HCT116 (cell line): ENCODE measurements at regions not wholly inside any gene's neighbourhood (a gene's known extent, or its start where the extent isn't known, plus 50 kb on each side); places are given as distances from the start of the nearest gene placed in this dataset.

Source experiments
- ATAC-seq: fragments of 200-7000 bp; cut with Tn5 transposase; 2 replicates; pipeline ENCODE4 v1.9.1; 2020; ENCODE audit warnings: mild to moderate bottlenecking, moderate library complexity
- BruUV-seq: library from RNA; stranded (reverse); fragments of 400-500 nt; replicated peaks from 2 replicates; lab custom pipeline; 2021; lab: Mats Ljungman, UMichigan
- CTCF ChIA-PET: fragments of 300-600 bp; sonication (Branson Sonifier 250); formaldehyde crosslinking; loops from one replicate; lab custom pipeline; 2021; ENCODE audit warnings: antibody characterized with exemption; lab: Charles Lee
- POLR2A ChIA-PET: fragments of 300-600, 350-600 bp; sonication (Branson Sonifier 250); formaldehyde crosslinking; loops from one replicate; lab custom pipeline; 2021; ENCODE audit warnings: antibody characterized with exemption; lab: Charles Lee
- RAD21 ChIA-PET, 2 experiments: fragments of 300-600 bp; sonication (Branson Sonifier 250); formaldehyde crosslinking; loops; one replicate each; lab custom pipeline; 2023; ENCODE audit warnings: low total read pairs in 2 of 2; ENCODE audit not compliant: uncharacterized antibody in 2 of 2, unreplicated experiment in 2 of 2, low non-redundant PET in 1 of 2; lab: Charles Lee
- DNase-seq: peaks from one replicate; pipeline ENCODE4 v3.0.0-alpha.2; 2010; ENCODE audit warnings: low read depth, low spot score
- H2AFZ ChIP-seq: fragments of 200-600 bp; shearing (Covaris generic), sonication (generic); 2 replicates; pipeline ENCODE4 v1.6.1; 2017; ENCODE audit warnings: low read depth, mixed run types, mixed read lengths, antibody characterized with exemption, low read length; ENCODE audit not compliant: poor library complexity, severe bottlenecking
- H3K27ac ChIP-seq: 2 replicates; pipeline ENCODE4 v1.5.1; 2012; ENCODE audit warnings: low read depth, low read length
- H3K27me3 ChIP-seq: fragments of 200-600 bp; sonication (generic); 2 replicates; pipeline ENCODE4 v1.6.1; 2016; ENCODE audit warnings: mixed run types, low read length, mixed read lengths; ENCODE audit not compliant: insufficient read depth
- H3K36me3 ChIP-seq, 2 experiments: fragments of 200-500 bp in 1 of 2; fragments of 200-600 bp in 1 of 2; sonication (Bioruptor generic) in 1 of 2; sonication (generic) in 1 of 2; 2 replicates each; pipeline versions ENCODE4 v1.5.1 to v1.6.1; 2014 to 2016; ENCODE audit warnings: low read length in 2 of 2, inconsistent platforms in 1 of 2, mixed read lengths in 1 of 2, mixed run types in 1 of 2; ENCODE audit not compliant: insufficient read depth in 2 of 2, control insufficient read depth in 1 of 2
- H3K4me1 ChIP-seq, 2 experiments: fragments of 200-600 bp in 1 of 2; sonication (generic) in 1 of 2; 2 replicates each; pipeline versions ENCODE4 v1.5.1 to v1.6.1; 2012 to 2017; ENCODE audit warnings: low read length in 2 of 2, inconsistent platforms in 1 of 2, mild to moderate bottlenecking in 1 of 2, mixed read lengths in 1 of 2, mixed run types in 1 of 2, moderate library complexity in 1 of 2; ENCODE audit not compliant: insufficient read depth in 2 of 2, control insufficient read depth in 1 of 2
- H3K4me2 ChIP-seq: fragments of 200-600 bp; sonication (generic); 2 replicates; pipeline ENCODE4 v1.6.1; 2017; ENCODE audit warnings: mixed run types, low read length, mixed read lengths
- H3K4me3 ChIP-seq, 2 experiments: fragments of 200-600 bp in 1 of 2; sonication (generic) in 1 of 2; replicated peaks in 1 of 2; 2 replicates each; pipeline ENCODE4 v1.5.1; 2011 to 2016; ENCODE audit warnings: low read length in 2 of 2, control low read depth in 1 of 2, low read depth in 1 of 2, mild to moderate bottlenecking in 1 of 2, mixed read lengths in 1 of 2, mixed run types in 1 of 2
- H3K79me2 ChIP-seq: fragments of 200-600 bp; sonication (generic); 2 replicates; pipeline ENCODE4 v1.6.1; 2017; ENCODE audit warnings: mild to moderate bottlenecking, mixed run types, low read length, moderate library complexity, mixed read lengths; ENCODE audit not compliant: insufficient read depth
- H3K9ac ChIP-seq: fragments of 200-600 bp; sonication (generic); 2 replicates; pipeline ENCODE4 v1.6.1; 2016; ENCODE audit warnings: low read length, mixed read lengths
- H3K9me2 ChIP-seq: fragments of 200-600 bp; sonication (generic), shearing (Covaris generic); 2 replicates; pipeline ENCODE4 v1.6.1; 2017; ENCODE audit warnings: mixed run types, mild to moderate bottlenecking, moderate library complexity; ENCODE audit not compliant: insufficient read depth
- H3K9me3 ChIP-seq, 2 experiments: fragments of 200-500 bp in 1 of 2; fragments of 200-600 bp in 1 of 2; sonication (Bioruptor generic) in 1 of 2; sonication (generic) in 1 of 2; 2 replicates each; pipeline ENCODE4 v1.6.1; 2014 to 2017; ENCODE audit warnings: low read length in 2 of 2, mixed read lengths in 2 of 2, inconsistent platforms in 1 of 2, low read depth in 1 of 2, mild to moderate bottlenecking in 1 of 2, mixed run types in 1 of 2, moderate library complexity in 1 of 2; ENCODE audit not compliant: control insufficient read depth in 1 of 2, insufficient read depth in 1 of 2
- H4K20me1 ChIP-seq: fragments of 200-600 bp; sonication (generic), shearing (Covaris generic); 2 replicates; pipeline ENCODE4 v1.6.1; 2017; ENCODE audit warnings: mixed run types, mild to moderate bottlenecking, moderate library complexity; ENCODE audit not compliant: insufficient read depth
- EGR1 ChIP-seq: IDR thresholded peaks from 2 replicates; pipeline ENCODE4 v1.6.1; 2012; ENCODE audit warnings: low read depth
- EZH2 ChIP-seq: fragments of 200-600 bp; sonication (generic); IDR thresholded peaks from 2 replicates; pipeline ENCODE4 v1.6.1; 2017; ENCODE audit warnings: antibody characterized with exemption, mixed run types
- FOSL1 ChIP-seq: IDR thresholded peaks from 2 replicates; pipeline ENCODE4 v1.6.1; 2012; ENCODE audit warnings: low read depth
- JUND ChIP-seq: IDR thresholded peaks from 2 replicates; pipeline ENCODE4 v1.6.1; 2012
- POLR2AphosphoS5 ChIP-seq: IDR thresholded peaks from 2 replicates; pipeline ENCODE4 v1.6.1; 2011; ENCODE audit warnings: mild to moderate bottlenecking, low read depth, low read length, moderate library complexity
- RAD21 ChIP-seq: IDR thresholded peaks from 2 replicates; pipeline ENCODE4 v1.6.1; 2012; ENCODE audit warnings: low read depth, mild to moderate bottlenecking
- REST ChIP-seq: IDR thresholded peaks from 2 replicates; pipeline ENCODE4 v1.6.1; 2012; ENCODE audit warnings: low read depth
- SP1 ChIP-seq: IDR thresholded peaks from 2 replicates; pipeline ENCODE4 v1.6.1; 2012; ENCODE audit warnings: low read depth
- YY1 ChIP-seq: IDR thresholded peaks from 2 replicates; pipeline ENCODE4 v1.6.1; 2011; ENCODE audit warnings: low read length, low read depth, moderate library complexity, mild to moderate bottlenecking; ENCODE audit not compliant: insufficient replicate concordance; ENCODE audit errors: extremely low read depth
- ZBTB33 ChIP-seq: IDR thresholded peaks from 2 replicates; pipeline ENCODE4 v1.6.1; 2011; ENCODE audit warnings: mild to moderate bottlenecking, low read length, moderate library complexity; ENCODE audit not compliant: insufficient replicate concordance; ENCODE audit errors: extremely low read depth
- ZFX ChIP-seq: fragments of 450-650 bp; IDR thresholded peaks from 2 replicates; pipeline ENCODE4 v1.6.1; 2017
- ZNF274 ChIP-seq: fragments of 200-500 bp; sonication (Bioruptor generic); IDR thresholded peaks from 2 replicates; pipeline ENCODE4 v1.6.1; 2014; ENCODE audit warnings: mild to moderate bottlenecking, low read depth, low read length, inconsistent platforms
- intact Hi-C: fragments of 100-400 bp; cut with micrococcal nuclease; formaldehyde crosslinking; loops from 2 replicates; pipeline ENCODE4 v1.10.0; 2022
- TF ChIP-seq, protein P1 (sequence below): IDR thresholded peaks from 2 replicates; pipeline ENCODE4 v1.6.1; 2012
- TF ChIP-seq, protein P2 (sequence below): IDR thresholded peaks from 2 replicates; pipeline ENCODE4 v1.6.1; 2012

- DNase-seq (no peak), ATAC-seq (no peak)
- no peaks in the 10 kb centered on the region for H3K9me3 ChIP-seq
- RAD21 ChIA-PET, result no interaction called here
- CTCF ChIA-PET, result no interaction called here
- intact Hi-C loops, result no loop called here
- no peaks in the 10 kb centered on the region for H3K9me2 ChIP-seq
- POLR2A ChIA-PET, result no interaction called here
- no peak overlapping the region for H3K4me3 ChIP-seq
- H3K9ac ChIP-seq, result no peak overlapping the region
- H3K4me2 ChIP-seq, result no peak overlapping the region
- TF ChIP-seq ZFX, result no peak
- no peak for TF ChIP-seq JUND
- no peak for TF ChIP-seq ZNF274
- TF ChIP-seq ZBTB33, result no peak
- TF ChIP-seq SP1, result no peak
- TF ChIP-seq REST, result no peak
- TF ChIP-seq RAD21, result no peak
- TF ChIP-seq, protein P1, sequence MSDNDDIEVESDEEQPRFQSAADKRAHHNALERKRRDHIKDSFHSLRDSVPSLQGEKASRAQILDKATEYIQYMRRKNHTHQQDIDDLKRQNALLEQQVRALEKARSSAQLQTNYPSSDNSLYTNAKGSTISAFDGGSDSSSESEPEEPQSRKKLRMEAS, result no peak
- TF ChIP-seq YY1, result no peak
- TF ChIP-seq, protein P2, sequence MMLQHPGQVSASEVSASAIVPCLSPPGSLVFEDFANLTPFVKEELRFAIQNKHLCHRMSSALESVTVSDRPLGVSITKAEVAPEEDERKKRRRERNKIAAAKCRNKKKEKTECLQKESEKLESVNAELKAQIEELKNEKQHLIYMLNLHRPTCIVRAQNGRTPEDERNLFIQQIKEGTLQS, result no peak
- TF ChIP-seq FOSL1, result no peak
- TF ChIP-seq POLR2AphosphoS5, result no peak
- TF ChIP-seq EZH2, result no peak
- no peak for TF ChIP-seq EGR1
- no peaks in the 10 kb centered on the region for H3K36me3 ChIP-seq
- H3K79me2 ChIP-seq, result no peaks in the 10 kb centered on the region
- H3K27ac ChIP-seq, result no peak overlapping the region
- peaks cover 14% of the 10 kb centered on the region for H3K27me3 ChIP-seq
- BruUV-seq, result no TSS peak
- peaks cover 0 to 10% of the 10 kb centered on the region in 2 experiments; a peak in 2 of 4 replicates for H3K4me1 ChIP-seq
- no peak overlapping the region for H2AFZ ChIP-seq
- no peaks in the 10 kb centered on the region for H4K20me1 ChIP-seq
Observed at GRCh38 chr3:38994251-38994650, 57.5 kb downstream of the SCN11A start.
